Tibial nerve (tissue), 4 donors: ENCODE measurements at regions not wholly inside any gene's neighbourhood (a gene's known extent, or its start where the extent isn't known, plus 50 kb on each side); places are given as distances from the start of the nearest gene placed in this dataset.

Experiments
- DNase-seq, 2 donors: peaks; one replicate each; pipeline ENCODE4 v3.0.0-alpha.2; 2019; ENCODE audit warnings: low spot score in 2 of 2
- H3K27ac ChIP-seq, 4 donors: fragments of 200-600 bp; sonication (generic) in 3 of 4; one replicate each; pipeline ENCODE4 v1.5.1; 2017 to 2019; ENCODE audit warnings: mild to moderate bottlenecking in 1 of 4
- H3K27me3 ChIP-seq, 2 donors: fragments of 200-600 bp; sonication (generic) in 1 of 2; one replicate each; pipeline versions ENCODE4 v1.5.1 to v1.6.0; 2017 to 2019
- H3K36me3 ChIP-seq, 3 donors: fragments of 200-600 bp; sonication (generic); one replicate each; pipeline ENCODE4 v1.5.1; 2018 to 2019
- H3K4me1 ChIP-seq, 4 donors: fragments of 200-600 bp; sonication (generic) in 3 of 4; one replicate each; pipeline ENCODE4 v1.5.1; 2017 to 2019
- H3K4me3 ChIP-seq, 4 donors: fragments of 200-600 bp; sonication (generic) in 3 of 4; one replicate each; pipeline ENCODE4 v1.5.1; 2017 to 2019; ENCODE audit warnings: mild to moderate bottlenecking in 1 of 4, moderate library complexity in 1 of 4
- H3K9me3 ChIP-seq, 4 donors: fragments of 200-600 bp; sonication (generic) in 3 of 4; one replicate each; pipeline ENCODE4 v1.5.1; 2017 to 2019
- EP300 ChIP-seq, 2 donors: sonication (generic); formaldehyde crosslinking; IDR thresholded peaks; one replicate each; pipeline ENCODE4 v1.6.1; 2017; ENCODE audit warnings: antibody characterized with exemption in 2 of 2, mild to moderate bottlenecking in 1 of 2
- POLR2A ChIP-seq, 2 donors: fragments of 450-650 bp; IDR thresholded peaks; one replicate each; pipeline ENCODE4 v1.6.1; 2017; ENCODE audit warnings: antibody characterized with exemption in 2 of 2, mild to moderate bottlenecking in 2 of 2, moderate library complexity in 2 of 2
- WGBS, 2 donors: methylation state at CpG; one replicate each; pipeline ENCODE4 v1.1.5; 2018; 5-methylcytosine and 5-hydroxymethylcytosine counted together
- TF ChIP-seq, protein P1 (sequence below), 5 experiments: fragments of 200-600 bp in 3 of 5; fragments of 450-650 bp in 2 of 5; sonication (generic) in 3 of 5; IDR thresholded peaks; one replicate each; pipeline ENCODE4 v1.5.1; 2016 to 2019; ENCODE audit warnings: antibody characterized with exemption in 5 of 5, mild to moderate bottlenecking in 3 of 5, moderate library complexity in 2 of 5

DNA sequence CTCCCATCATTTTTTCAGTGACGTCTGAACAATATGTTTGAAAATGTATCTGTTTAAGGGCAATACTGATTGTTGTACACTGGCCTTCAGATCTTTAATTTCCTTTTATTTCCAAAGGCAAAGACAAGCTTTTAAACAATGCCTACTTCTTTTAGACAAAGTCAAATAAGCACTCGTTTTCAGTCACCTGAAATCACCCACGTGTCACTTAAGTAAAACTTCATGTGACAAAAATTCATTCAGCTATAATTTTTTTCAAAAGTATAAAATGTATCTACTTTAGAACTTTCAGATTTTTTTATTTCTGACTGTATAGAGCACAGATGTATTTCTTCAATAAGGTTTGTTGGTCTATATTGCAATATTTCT, 113.5 kb upstream of the BEND6 start:
- 10 to 25% methylated on average over 3 of the region's 3 CpGs for WGBS, 2 donors
- H3K4me3 ChIP-seq = peak overlapping the region in 3 of 4 donors; percentile 70 to 88 (median 77)

GRCh38 chr6:56840467-56841380, 114.2 kb upstream of the BEND6 start:
- H3K27ac ChIP-seq = peak overlapping the region; percentile 84 to 98 (median 90)
- TF ChIP-seq EP300 (IDR thresholded peaks at IDR 0.05) = peak in 1 of 2 donors; percentile 90
- TF ChIP-seq POLR2A (IDR thresholded peaks at IDR 0.05) = peak; percentile 49 to 50
- TF ChIP-seq, protein P1, sequence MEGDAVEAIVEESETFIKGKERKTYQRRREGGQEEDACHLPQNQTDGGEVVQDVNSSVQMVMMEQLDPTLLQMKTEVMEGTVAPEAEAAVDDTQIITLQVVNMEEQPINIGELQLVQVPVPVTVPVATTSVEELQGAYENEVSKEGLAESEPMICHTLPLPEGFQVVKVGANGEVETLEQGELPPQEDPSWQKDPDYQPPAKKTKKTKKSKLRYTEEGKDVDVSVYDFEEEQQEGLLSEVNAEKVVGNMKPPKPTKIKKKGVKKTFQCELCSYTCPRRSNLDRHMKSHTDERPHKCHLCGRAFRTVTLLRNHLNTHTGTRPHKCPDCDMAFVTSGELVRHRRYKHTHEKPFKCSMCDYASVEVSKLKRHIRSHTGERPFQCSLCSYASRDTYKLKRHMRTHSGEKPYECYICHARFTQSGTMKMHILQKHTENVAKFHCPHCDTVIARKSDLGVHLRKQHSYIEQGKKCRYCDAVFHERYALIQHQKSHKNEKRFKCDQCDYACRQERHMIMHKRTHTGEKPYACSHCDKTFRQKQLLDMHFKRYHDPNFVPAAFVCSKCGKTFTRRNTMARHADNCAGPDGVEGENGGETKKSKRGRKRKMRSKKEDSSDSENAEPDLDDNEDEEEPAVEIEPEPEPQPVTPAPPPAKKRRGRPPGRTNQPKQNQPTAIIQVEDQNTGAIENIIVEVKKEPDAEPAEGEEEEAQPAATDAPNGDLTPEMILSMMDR (IDR thresholded peaks at IDR 0.05) = no peak
- H3K27me3 ChIP-seq = no peaks in the 10 kb centered on the region
- H3K36me3 ChIP-seq = no peaks in the 10 kb centered on the region
- peak overlapping the region in 3 of 4 donors; percentile 3 to 88 (median 70) for H3K4me3 ChIP-seq
- WGBS, 2 donors = 22 to 27% methylated on average over 6 of the region's 6 CpGs
- H3K4me1 ChIP-seq = peaks cover 0 to 69% (median 10%) of the 10 kb centered on the region in 4 donors
- DNase-seq = no peak
- H3K9me3 ChIP-seq = no peaks in the 10 kb centered on the region

More for the DNA sequence above, 113.5 kb upstream of the BEND6 start:
- DNase-seq = no peak
- TF ChIP-seq EP300 (IDR thresholded peaks at IDR 0.05) (no peak), POLR2A (IDR thresholded peaks at IDR 0.05) (no peak)
- TF ChIP-seq, protein P1 (IDR thresholded peaks at IDR 0.05) = no peak
- Histone ChIP-seq H3K36me3 (no peaks in the 10 kb centered on the region), H3K27ac (peak overlapping the region; percentile 84 to 98 (median 90)), H3K4me1 (peaks cover 0 to 69% (median 8%) of the 10 kb centered on the region in 4 donors), H3K27me3 (no peaks in the 10 kb centered on the region), H3K9me3 (no peaks in the 10 kb centered on the region)

DNA sequence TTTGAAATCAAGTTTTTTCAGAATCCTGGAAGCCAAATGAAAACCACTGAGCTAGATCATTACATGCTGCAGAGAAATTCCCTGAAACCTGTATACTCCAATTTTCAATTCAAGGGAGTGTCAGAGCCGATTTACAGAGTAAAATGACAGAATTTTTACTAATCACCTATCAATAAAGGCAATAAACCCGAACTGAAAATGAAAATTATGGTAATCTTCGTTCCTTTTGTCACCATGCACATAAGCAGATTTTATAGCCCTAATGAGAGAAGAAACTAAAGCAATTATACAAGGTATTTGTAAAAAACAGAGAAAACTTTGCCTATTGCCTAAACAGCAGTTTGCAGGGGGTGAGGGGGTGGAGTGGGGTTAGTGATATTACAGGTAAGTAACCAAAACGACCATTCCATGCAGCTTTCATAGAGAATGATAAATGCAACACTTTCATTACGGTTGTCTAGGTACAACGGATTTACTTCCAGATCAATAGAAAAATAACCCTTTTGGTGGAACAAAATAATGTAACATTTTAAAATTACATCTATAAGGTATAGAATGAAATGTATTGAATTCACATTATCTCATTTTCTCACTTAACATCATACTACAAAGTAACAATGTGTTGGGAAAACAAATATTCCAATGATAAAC, 115.2 kb upstream of the BEND6 start:
- Histone ChIP-seq H3K36me3 (no peaks in the 10 kb centered on the region), H3K27ac (peak overlapping the region; percentile 57 to 98 (median 90)), H3K9me3 (no peaks in the 10 kb centered on the region), H3K27me3 (no peaks in the 10 kb centered on the region), H3K4me1 (peaks cover 0 to 69% (median 10%) of the 10 kb centered on the region in 4 donors), H3K4me3 (peak overlapping the region in 1 of 4 donors; percentile 70)
- 45 to 47% methylated on average over 6 of the region's 6 CpGs for WGBS, 2 donors
- no peak for DNase-seq
- TF ChIP-seq POLR2A (IDR thresholded peaks at IDR 0.05) = no peak
- no peak for TF ChIP-seq EP300 (IDR thresholded peaks at IDR 0.05)
- TF ChIP-seq, protein P1 (IDR thresholded peaks at IDR 0.05) = no peak

- Histone ChIP-seq H3K27ac (peak overlapping the region in 3 of 4 donors; percentile 57 to 98 (median 95)), H3K27me3 (no peaks in the 10 kb centered on the region), H3K4me1 (peaks cover 0 to 70% (median 10%) of the 10 kb centered on the region in 4 donors), H3K9me3 (no peaks in the 10 kb centered on the region), H3K4me3 (no peak overlapping the region), H3K36me3 (no peaks in the 10 kb centered on the region)
- whole genome bisulfite sequencing, 2 donors = 55 to 63% methylated on average over 1 of the region's 1 CpG
- DNase-seq = no peak
- TF ChIP-seq, protein P1 (IDR thresholded peaks at IDR 0.05) = no peak
- TF ChIP-seq POLR2A (IDR thresholded peaks at IDR 0.05) = no peak
- TF ChIP-seq EP300 (IDR thresholded peaks at IDR 0.05) = no peak
These were observed 115.9 kb upstream of the BEND6 start for GRCh38 chr6:56838965-56839364.
